ENCODE measurements at regions not wholly inside any gene's neighbourhood (a gene's known extent, or its start where the extent isn't known, plus 50 kb on each side); places are given as distances from the start of the nearest gene placed in this dataset.

GRCh38 chr5:143569213-143569701 is 165.8 kb upstream of the NR3C1 start (continued):
- TF ChIP-seq STAT6 (CRISPR knock-in tag; IDR thresholded peaks at IDR 0.05; ENCODE audit: borderline replicate concordance) (no peak), ZMYM2 (CRISPR knock-in tag; IDR thresholded peaks at IDR 0.05) (no peak), PATZ1 (CRISPR knock-in tag; IDR thresholded peaks at IDR 0.05) (no peak), MAX (IDR thresholded peaks at IDR 0.05) (peak; percentile 26; the same call in 1 of the 2 replicates), FOXA3 (CRISPR knock-in tag; IDR thresholded peaks at IDR 0.05) (peak; percentile 37; the same call in 1 of the 2 replicates), RAD51 (IDR thresholded peaks at IDR 0.05; ENCODE audit: borderline replicate concordance) (no peak), SOX13 (IDR thresholded peaks at IDR 0.05) (no peak), SOX13 (CRISPR knock-in tag; conservative IDR thresholded peaks at IDR 0.05 in 1 of 2, IDR thresholded peaks at IDR 0.05 in 1 of 2) (peak in 1 of 2 experiments; percentile 66; a peak in 2 of 4 replicates), ZNF510 (CRISPR knock-in tag; IDR thresholded peaks at IDR 0.05; ENCODE audit: low read depth) (no peak), ZNF142 (CRISPR knock-in tag; IDR thresholded peaks at IDR 0.05) (no peak), NONO (IDR thresholded peaks at IDR 0.05) (no peak), NONO (CRISPR knock-in tag; conservative IDR thresholded peaks at IDR 0.05) (peak; percentile 34; the same call in 1 of the 2 replicates), HOXA7 (CRISPR knock-in tag; IDR thresholded peaks at IDR 0.05) (no peak), HNF4A (CRISPR knock-in tag; IDR thresholded peaks at IDR 0.05) (peak; percentile 84), ZNF770 (CRISPR knock-in tag; IDR thresholded peaks at IDR 0.05) (no peak), ZMYM3 (CRISPR knock-in tag; IDR thresholded peaks at IDR 0.05) (no peak), ATF1 (CRISPR knock-in tag; IDR thresholded peaks at IDR 0.05) (no peak), NFIC (IDR thresholded peaks at IDR 0.05; ENCODE audit: low read length) (peak; percentile 57; the same call in 1 of the 2 replicates), ZNF644 (CRISPR knock-in tag; IDR thresholded peaks at IDR 0.05; ENCODE audit: low read depth) (0 out of 2 replicates have a peak, but pooled peaks have one; percentile 34)

Measured in HepG2 (cell line).